ENCODE measurements at regions not wholly inside any gene's neighbourhood (a gene's known extent, or its start where the extent isn't known, plus 50 kb on each side); places are given as distances from the start of the nearest gene placed in this dataset.

DNA sequence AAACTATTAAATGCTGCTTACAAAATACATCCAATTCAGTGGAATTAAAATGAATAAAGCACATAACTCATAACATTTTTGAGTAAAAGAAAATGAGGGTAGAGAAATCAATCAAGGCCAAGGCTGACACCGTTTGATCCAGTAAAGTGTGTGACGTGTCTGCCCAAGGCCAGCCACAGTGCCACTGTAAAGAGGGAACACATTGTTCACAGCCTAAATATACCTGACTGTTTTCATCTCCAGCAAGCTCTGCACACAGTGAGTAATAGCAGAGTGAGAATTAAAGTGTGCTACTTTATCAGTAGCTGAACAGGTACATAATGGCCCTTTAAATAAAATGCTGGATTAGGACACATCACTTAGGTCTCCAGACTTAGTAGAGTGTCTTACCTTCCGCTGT is 130.8 kb upstream of the DPP6 start:
- no peak overlapping the region for H3K27ac Mint-ChIP-seq (ENCODE audit: unreplicated experiment)
- no peaks in the 10 kb centered on the region for H3K27me3 Mint-ChIP-seq (ENCODE audit: unreplicated experiment)
- TF ChIP-seq, protein P1, sequence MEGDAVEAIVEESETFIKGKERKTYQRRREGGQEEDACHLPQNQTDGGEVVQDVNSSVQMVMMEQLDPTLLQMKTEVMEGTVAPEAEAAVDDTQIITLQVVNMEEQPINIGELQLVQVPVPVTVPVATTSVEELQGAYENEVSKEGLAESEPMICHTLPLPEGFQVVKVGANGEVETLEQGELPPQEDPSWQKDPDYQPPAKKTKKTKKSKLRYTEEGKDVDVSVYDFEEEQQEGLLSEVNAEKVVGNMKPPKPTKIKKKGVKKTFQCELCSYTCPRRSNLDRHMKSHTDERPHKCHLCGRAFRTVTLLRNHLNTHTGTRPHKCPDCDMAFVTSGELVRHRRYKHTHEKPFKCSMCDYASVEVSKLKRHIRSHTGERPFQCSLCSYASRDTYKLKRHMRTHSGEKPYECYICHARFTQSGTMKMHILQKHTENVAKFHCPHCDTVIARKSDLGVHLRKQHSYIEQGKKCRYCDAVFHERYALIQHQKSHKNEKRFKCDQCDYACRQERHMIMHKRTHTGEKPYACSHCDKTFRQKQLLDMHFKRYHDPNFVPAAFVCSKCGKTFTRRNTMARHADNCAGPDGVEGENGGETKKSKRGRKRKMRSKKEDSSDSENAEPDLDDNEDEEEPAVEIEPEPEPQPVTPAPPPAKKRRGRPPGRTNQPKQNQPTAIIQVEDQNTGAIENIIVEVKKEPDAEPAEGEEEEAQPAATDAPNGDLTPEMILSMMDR (IDR thresholded peaks at IDR 0.05) = no peak
- H3K9me3 Mint-ChIP-seq (ENCODE audit: unreplicated experiment) = peaks cover 38% of the 10 kb centered on the region
- no peak for DNase-seq (ENCODE audit: extremely low spot score, unreplicated experiment)
- H3K4me1 Mint-ChIP-seq (ENCODE audit: unreplicated experiment) = no peaks in the 10 kb centered on the region
- H3K4me3 Mint-ChIP-seq (ENCODE audit: unreplicated experiment) = no peak overlapping the region
- no peaks in the 10 kb centered on the region for H3K36me3 Mint-ChIP-seq (ENCODE audit: unreplicated experiment)

DNA sequence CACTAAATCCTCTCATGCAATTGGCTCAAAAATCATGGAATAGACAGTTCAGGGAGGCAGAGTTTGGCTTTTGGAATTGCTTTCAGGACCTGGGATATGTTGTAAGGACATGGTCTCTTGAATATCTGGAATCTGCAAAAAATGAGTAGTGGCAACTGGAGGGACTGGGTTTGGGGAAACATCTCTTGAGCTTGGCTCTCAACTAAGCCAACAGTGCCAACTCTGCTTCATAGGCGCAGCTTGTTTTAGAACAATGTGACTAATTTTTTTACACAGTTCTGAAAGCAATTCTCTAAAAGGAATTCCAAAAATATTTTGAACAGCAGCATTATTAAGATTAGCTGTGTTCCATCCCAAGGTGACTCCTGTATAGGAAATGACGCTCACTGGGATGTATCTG is 121.5 kb upstream of the DPP6 start:
- H3K27me3 Mint-ChIP-seq (ENCODE audit: unreplicated experiment) = no peaks in the 10 kb centered on the region
- H3K4me3 Mint-ChIP-seq (ENCODE audit: unreplicated experiment) = no peak overlapping the region
- TF ChIP-seq, protein P1 (IDR thresholded peaks at IDR 0.05) = no peak
- H3K9me3 Mint-ChIP-seq (ENCODE audit: unreplicated experiment) = peaks cover 43% of the 10 kb centered on the region
- H3K36me3 Mint-ChIP-seq (ENCODE audit: unreplicated experiment) = no peaks in the 10 kb centered on the region
- H3K4me1 Mint-ChIP-seq (ENCODE audit: unreplicated experiment) = no peaks in the 10 kb centered on the region
- no peak overlapping the region for H3K27ac Mint-ChIP-seq (ENCODE audit: unreplicated experiment)
- no peak for DNase-seq (ENCODE audit: extremely low spot score, unreplicated experiment)

DNA sequence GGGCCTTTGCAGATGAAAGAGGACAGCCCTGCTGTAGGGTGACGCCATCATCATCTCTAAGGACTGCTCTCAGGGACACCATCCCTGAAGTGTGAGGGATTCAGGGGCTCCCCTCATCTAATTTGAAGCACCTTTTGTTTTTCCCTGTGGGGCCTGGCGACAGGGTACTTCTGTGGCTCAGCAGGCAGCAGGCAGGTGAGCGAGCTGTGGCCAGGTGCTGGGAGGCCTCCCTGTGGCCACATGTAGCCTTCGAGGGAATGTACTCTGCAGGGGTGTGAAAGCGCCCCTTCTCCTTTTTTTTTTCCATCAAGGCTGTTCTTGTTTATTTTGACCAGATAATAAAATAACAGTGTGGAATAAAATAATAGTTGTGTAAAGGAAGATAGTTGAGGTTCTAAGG is 118.2 kb upstream of the DPP6 start:
- TF ChIP-seq, protein P1 (IDR thresholded peaks at IDR 0.05) = no peak
- Mint-ChIP-seq H3K4me3 (ENCODE audit: unreplicated experiment) (no peak overlapping the region), H3K27me3 (ENCODE audit: unreplicated experiment) (no peaks in the 10 kb centered on the region), H3K9me3 (ENCODE audit: unreplicated experiment) (peaks cover 37% of the 10 kb centered on the region), H3K36me3 (ENCODE audit: unreplicated experiment) (no peaks in the 10 kb centered on the region), H3K27ac (ENCODE audit: unreplicated experiment) (no peak overlapping the region), H3K4me1 (ENCODE audit: unreplicated experiment) (no peaks in the 10 kb centered on the region)
- no peak for DNase-seq (ENCODE audit: extremely low spot score, unreplicated experiment)

DNA sequence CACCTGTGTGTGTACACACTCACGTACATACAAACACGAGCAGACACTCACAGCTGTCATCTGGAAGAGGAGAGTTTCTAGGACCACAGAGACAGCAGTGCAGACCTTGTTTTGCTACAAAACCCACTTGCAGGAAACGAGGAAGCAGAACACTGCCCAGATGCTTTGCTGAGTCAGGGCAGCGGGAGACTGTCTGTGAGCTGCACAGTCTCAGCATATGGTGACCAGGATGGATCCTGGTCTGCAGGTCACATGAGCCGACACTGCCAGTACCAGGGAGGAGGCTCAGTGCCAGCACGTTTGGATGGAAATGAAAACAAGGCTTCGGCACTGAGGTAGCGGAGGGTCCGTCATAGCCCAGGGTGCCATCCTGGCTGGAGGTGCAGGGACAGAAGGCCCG is 117.6 kb upstream of the DPP6 start:
- Mint-ChIP-seq H3K27me3 (ENCODE audit: unreplicated experiment) (no peaks in the 10 kb centered on the region), H3K4me3 (ENCODE audit: unreplicated experiment) (no peak overlapping the region), H3K36me3 (ENCODE audit: unreplicated experiment) (no peaks in the 10 kb centered on the region), H3K9me3 (ENCODE audit: unreplicated experiment) (peaks cover 37% of the 10 kb centered on the region), H3K4me1 (ENCODE audit: unreplicated experiment) (no peaks in the 10 kb centered on the region), H3K27ac (ENCODE audit: unreplicated experiment) (no peak overlapping the region)
- TF ChIP-seq, protein P1 (IDR thresholded peaks at IDR 0.05) = no peak
- DNase-seq (ENCODE audit: extremely low spot score, unreplicated experiment) = no peak

DNA sequence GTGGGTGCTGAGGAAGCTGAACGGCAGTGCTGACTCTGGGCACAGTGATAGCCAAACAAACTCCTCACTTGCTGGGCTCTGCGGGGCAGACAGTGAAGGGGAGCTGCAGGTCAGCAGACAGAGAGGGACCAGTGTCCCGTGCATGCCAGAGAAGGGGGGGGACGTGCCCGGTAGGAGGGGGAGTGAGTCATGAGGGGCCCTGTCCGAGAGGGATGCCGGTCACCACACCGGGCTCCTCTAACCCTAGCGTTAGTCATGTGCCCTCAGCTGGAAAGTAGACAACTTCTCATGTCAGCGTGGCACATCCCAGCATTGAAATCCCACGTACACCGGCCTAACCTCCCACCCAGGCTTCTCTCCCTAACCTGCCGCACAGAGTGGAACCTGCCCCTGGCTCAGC is 117.1 kb upstream of the DPP6 start:
- no peak overlapping the region for H3K27ac Mint-ChIP-seq (ENCODE audit: unreplicated experiment)
- TF ChIP-seq, protein P1 (IDR thresholded peaks at IDR 0.05) = no peak
- no peaks in the 10 kb centered on the region for H3K27me3 Mint-ChIP-seq (ENCODE audit: unreplicated experiment)
- DNase-seq (ENCODE audit: extremely low spot score, unreplicated experiment) = no peak
- no peaks in the 10 kb centered on the region for H3K4me1 Mint-ChIP-seq (ENCODE audit: unreplicated experiment)
- no peak overlapping the region for H3K4me3 Mint-ChIP-seq (ENCODE audit: unreplicated experiment)
- no peaks in the 10 kb centered on the region for H3K36me3 Mint-ChIP-seq (ENCODE audit: unreplicated experiment)
- peaks cover 32% of the 10 kb centered on the region for H3K9me3 Mint-ChIP-seq (ENCODE audit: unreplicated experiment)

Measured in osteocyte (in vitro differentiated cells).